ENCODE measurements at regions not wholly inside any gene's neighbourhood (a gene's known extent, or its start where the extent isn't known, plus 50 kb on each side); places are given as distances from the start of the nearest gene placed in this dataset.

GRCh38 chr4:167419468-167420140 lies 185.3 kb upstream of the SPOCK3 start:
- no peak overlapping the region for H3K4me3 ChIP-seq (ENCODE audit: low read length)
- H3K36me3 ChIP-seq (ENCODE audit: insufficient read depth, low read length) = no peaks in the 10 kb centered on the region
- H3K27me3 ChIP-seq (ENCODE audit: control insufficient read depth, insufficient read depth, low read length) = no peaks in the 10 kb centered on the region
- H3K9me3 ChIP-seq (replicated peaks; ENCODE audit: low read length) = peaks cover under 1% of the 10 kb centered on the region
- no peak overlapping the region for H3K9ac ChIP-seq (ENCODE audit: low read depth, low read length)
- H3K4me2 ChIP-seq (ENCODE audit: low read length) = no peak overlapping the region
- no peaks in the 10 kb centered on the region for H3K4me1 ChIP-seq (ENCODE audit: control insufficient read depth, insufficient read depth, low read length)

GRCh38 chr4:167421201-167421600 lies 186.9 kb upstream of the SPOCK3 start:
- peaks cover 6% of the 10 kb centered on the region for H3K9me3 ChIP-seq (replicated peaks; ENCODE audit: low read length)
- H3K4me2 ChIP-seq (ENCODE audit: low read length) = no peak overlapping the region
- no peak overlapping the region for H3K4me3 ChIP-seq (ENCODE audit: low read length)
- no peaks in the 10 kb centered on the region for H3K27me3 ChIP-seq (ENCODE audit: control insufficient read depth, insufficient read depth, low read length)
- no peaks in the 10 kb centered on the region for H3K4me1 ChIP-seq (ENCODE audit: control insufficient read depth, insufficient read depth, low read length)
- H3K9ac ChIP-seq (ENCODE audit: low read depth, low read length) = no peak overlapping the region
- no peaks in the 10 kb centered on the region for H3K36me3 ChIP-seq (ENCODE audit: insufficient read depth, low read length)

- H3K27me3 ChIP-seq (ENCODE audit: control insufficient read depth, insufficient read depth, low read length) = no peaks in the 10 kb centered on the region
- no peaks in the 10 kb centered on the region for H3K4me1 ChIP-seq (ENCODE audit: control insufficient read depth, insufficient read depth, low read length)
- H3K4me2 ChIP-seq (ENCODE audit: low read length) = no peak overlapping the region
- no peak overlapping the region for H3K9ac ChIP-seq (ENCODE audit: low read depth, low read length)
- no peaks in the 10 kb centered on the region for H3K36me3 ChIP-seq (ENCODE audit: insufficient read depth, low read length)
- peaks cover 6% of the 10 kb centered on the region for H3K9me3 ChIP-seq (replicated peaks; ENCODE audit: low read length)
- H3K4me3 ChIP-seq (ENCODE audit: low read length) = no peak overlapping the region
These were observed 190.3 kb upstream of the SPOCK3 start for GRCh38 chr4:167424341-167425256.

- H3K4me2 ChIP-seq (ENCODE audit: low read length) = no peak overlapping the region
- H3K4me3 ChIP-seq (ENCODE audit: low read length) = no peak overlapping the region
- H3K4me1 ChIP-seq (ENCODE audit: control insufficient read depth, insufficient read depth, low read length) = no peaks in the 10 kb centered on the region
- H3K9ac ChIP-seq (ENCODE audit: low read depth, low read length) = no peak overlapping the region
- H3K27me3 ChIP-seq (ENCODE audit: control insufficient read depth, insufficient read depth, low read length) = no peaks in the 10 kb centered on the region
- no peaks in the 10 kb centered on the region for H3K36me3 ChIP-seq (ENCODE audit: insufficient read depth, low read length)
- H3K9me3 ChIP-seq (replicated peaks; ENCODE audit: low read length) = peaks cover 6% of the 10 kb centered on the region
These were observed 193.9 kb upstream of the SPOCK3 start for GRCh38 chr4:167428156-167428555.

- H3K9ac ChIP-seq (ENCODE audit: low read depth, low read length) = no peak overlapping the region
- no peaks in the 10 kb centered on the region for H3K36me3 ChIP-seq (ENCODE audit: insufficient read depth, low read length)
- no peaks in the 10 kb centered on the region for H3K9me3 ChIP-seq (replicated peaks; ENCODE audit: low read length)
- H3K4me1 ChIP-seq (ENCODE audit: control insufficient read depth, insufficient read depth, low read length) = no peaks in the 10 kb centered on the region
- H3K4me3 ChIP-seq (ENCODE audit: low read length) = no peak overlapping the region
- H3K27me3 ChIP-seq (ENCODE audit: control insufficient read depth, insufficient read depth, low read length) = no peaks in the 10 kb centered on the region
- no peak overlapping the region for H3K4me2 ChIP-seq (ENCODE audit: low read length)
These were observed 197.1 kb upstream of the SPOCK3 start for GRCh38 chr4:167431371-167431770.

GRCh38 chr4:167435786-167436185 lies 201.5 kb upstream of the SPOCK3 start:
- H3K9ac ChIP-seq (ENCODE audit: low read depth, low read length) = no peak overlapping the region
- H3K9me3 ChIP-seq (replicated peaks; ENCODE audit: low read length) = no peaks in the 10 kb centered on the region

GRCh38 chr4:167443841-167444240 lies 209.5 kb upstream of the SPOCK3 start:
- Histone ChIP-seq H3K27me3 (ENCODE audit: control insufficient read depth, insufficient read depth, low read length) (no peaks in the 10 kb centered on the region), H3K4me3 (ENCODE audit: low read length) (no peak overlapping the region), H3K36me3 (ENCODE audit: insufficient read depth, low read length) (no peaks in the 10 kb centered on the region), H3K9ac (ENCODE audit: low read depth, low read length) (no peak overlapping the region), H3K9me3 (replicated peaks; ENCODE audit: low read length) (no peaks in the 10 kb centered on the region), H3K4me2 (ENCODE audit: low read length) (no peak overlapping the region), H3K4me1 (ENCODE audit: control insufficient read depth, insufficient read depth, low read length) (no peaks in the 10 kb centered on the region)

More at GRCh38 chr4:167435786-167436185, 201.5 kb upstream of the SPOCK3 start:
- Histone ChIP-seq H3K4me1 (ENCODE audit: control insufficient read depth, insufficient read depth, low read length) (no peaks in the 10 kb centered on the region), H3K4me2 (ENCODE audit: low read length) (no peak overlapping the region), H3K27me3 (ENCODE audit: control insufficient read depth, insufficient read depth, low read length) (no peaks in the 10 kb centered on the region), H3K4me3 (ENCODE audit: low read length) (no peak overlapping the region), H3K36me3 (ENCODE audit: insufficient read depth, low read length) (no peaks in the 10 kb centered on the region)

GRCh38 chr4:167452922-167453430 lies 218.7 kb upstream of the SPOCK3 start:
- no peaks in the 10 kb centered on the region for H3K4me1 ChIP-seq (ENCODE audit: control insufficient read depth, insufficient read depth, low read length)

GRCh38 chr4:167456619-167457018 lies 222.3 kb upstream of the SPOCK3 start:
- H3K36me3 ChIP-seq (ENCODE audit: insufficient read depth, low read length) = no peaks in the 10 kb centered on the region
- H3K4me3 ChIP-seq (ENCODE audit: low read length) = no peak overlapping the region
- no peak overlapping the region for H3K9ac ChIP-seq (ENCODE audit: low read depth, low read length)
- no peaks in the 10 kb centered on the region for H3K27me3 ChIP-seq (ENCODE audit: control insufficient read depth, insufficient read depth, low read length)
- H3K4me1 ChIP-seq (ENCODE audit: control insufficient read depth, insufficient read depth, low read length) = no peaks in the 10 kb centered on the region
- no peaks in the 10 kb centered on the region for H3K9me3 ChIP-seq (replicated peaks; ENCODE audit: low read length)
- no peak overlapping the region for H3K4me2 ChIP-seq (ENCODE audit: low read length)

More at GRCh38 chr4:167452922-167453430, 218.7 kb upstream of the SPOCK3 start:
- Histone ChIP-seq H3K9me3 (replicated peaks; ENCODE audit: low read length) (no peaks in the 10 kb centered on the region), H3K9ac (ENCODE audit: low read depth, low read length) (no peak overlapping the region), H3K4me2 (ENCODE audit: low read length) (no peak overlapping the region), H3K36me3 (ENCODE audit: insufficient read depth, low read length) (no peaks in the 10 kb centered on the region), H3K4me3 (ENCODE audit: low read length) (no peak overlapping the region), H3K27me3 (ENCODE audit: control insufficient read depth, insufficient read depth, low read length) (no peaks in the 10 kb centered on the region)

GRCh38 chr4:167469436-167469835 lies 235.1 kb upstream of the SPOCK3 start:
- H3K4me2 ChIP-seq (ENCODE audit: low read length) = no peak overlapping the region
- no peak overlapping the region for H3K4me3 ChIP-seq (ENCODE audit: low read length)
- H3K9me3 ChIP-seq (replicated peaks; ENCODE audit: low read length) = no peaks in the 10 kb centered on the region
- H3K4me1 ChIP-seq (ENCODE audit: control insufficient read depth, insufficient read depth, low read length) = no peaks in the 10 kb centered on the region
- no peak overlapping the region for H3K9ac ChIP-seq (ENCODE audit: low read depth, low read length)
- H3K36me3 ChIP-seq (ENCODE audit: insufficient read depth, low read length) = no peaks in the 10 kb centered on the region
- H3K27me3 ChIP-seq (ENCODE audit: control insufficient read depth, insufficient read depth, low read length) = no peaks in the 10 kb centered on the region

- no peaks in the 10 kb centered on the region for H3K36me3 ChIP-seq (ENCODE audit: insufficient read depth, low read length)
- H3K27me3 ChIP-seq (ENCODE audit: control insufficient read depth, insufficient read depth, low read length) = no peaks in the 10 kb centered on the region
- no peak overlapping the region for H3K4me2 ChIP-seq (ENCODE audit: low read length)
- H3K9ac ChIP-seq (ENCODE audit: low read depth, low read length) = no peak overlapping the region
- H3K4me1 ChIP-seq (ENCODE audit: control insufficient read depth, insufficient read depth, low read length) = no peaks in the 10 kb centered on the region
- no peak overlapping the region for H3K4me3 ChIP-seq (ENCODE audit: low read length)
- no peaks in the 10 kb centered on the region for H3K9me3 ChIP-seq (replicated peaks; ENCODE audit: low read length)
These were observed 241.7 kb upstream of the SPOCK3 start for GRCh38 chr4:167475951-167476350.
